GM23248 (cell line): ENCODE measurements at regions not wholly inside any gene's neighbourhood (a gene's known extent, or its start where the extent isn't known, plus 50 kb on each side); places are given as distances from the start of the nearest gene placed in this dataset.

Experiments
- DNase-seq: peaks from one replicate; pipeline ENCODE4 v3.0.0-alpha.2; 2015
- H2AFZ ChIP-seq: fragments of 200-600 bp; sonication (generic); 2 replicates; pipeline ENCODE4 v1.6.1; 2016; ENCODE audit warnings: antibody characterized with exemption
- H3F3A ChIP-seq: fragments of 200-600 bp; sonication (generic); 2 replicates; pipeline ENCODE4 v1.6.1; 2016; ENCODE audit warnings: mild to moderate bottlenecking, antibody characterized with exemption, mixed run types; ENCODE audit not compliant: insufficient read depth
- H3K27ac ChIP-seq: fragments of 200-600 bp; sonication (generic); 2 replicates; pipeline ENCODE4 v1.5.1; 2016; ENCODE audit warnings: mild to moderate bottlenecking
- H3K27me3 ChIP-seq: fragments of 200-600 bp; sonication (generic); replicated peaks from 2 replicates; pipeline ENCODE4 v1.6.1; 2016; ENCODE audit warnings: mild to moderate bottlenecking; ENCODE audit not compliant: insufficient read depth
- H3K36me3 ChIP-seq: fragments of 200-600 bp; sonication (generic); 2 replicates; pipeline ENCODE4 v1.6.1; 2016; ENCODE audit warnings: low read depth, mild to moderate bottlenecking
- H3K4me1 ChIP-seq: fragments of 200-600 bp; sonication (generic); 2 replicates; pipeline ENCODE4 v1.6.1; 2016; ENCODE audit warnings: mild to moderate bottlenecking; ENCODE audit not compliant: insufficient read depth
- H3K4me2 ChIP-seq: fragments of 200-600 bp; sonication (generic); one replicate; pipeline ENCODE4 v1.6.1; 2016; ENCODE audit warnings: mild to moderate bottlenecking; ENCODE audit not compliant: unreplicated experiment
- H3K4me3 ChIP-seq: fragments of 200-600 bp; sonication (generic); 2 replicates; pipeline ENCODE4 v1.5.1; 2016; ENCODE audit warnings: mild to moderate bottlenecking
- H3K79me2 ChIP-seq: fragments of 200-600 bp; sonication (generic); 2 replicates; pipeline ENCODE4 v1.6.1; 2016; ENCODE audit warnings: mild to moderate bottlenecking; ENCODE audit not compliant: insufficient read depth
- H3K9ac ChIP-seq: fragments of 200-600 bp; sonication (generic); 2 replicates; pipeline ENCODE4 v1.6.1; 2016; ENCODE audit warnings: mild to moderate bottlenecking
- H3K9me2 ChIP-seq: fragments of 200-600 bp; sonication (generic); 2 replicates; pipeline ENCODE4 v1.6.1; 2016; ENCODE audit warnings: mixed run types, mild to moderate bottlenecking, moderate library complexity; ENCODE audit not compliant: insufficient read depth
- H3K9me3 ChIP-seq: fragments of 200-600 bp; sonication (generic); one replicate; pipeline ENCODE4 v1.6.1; 2017; ENCODE audit warnings: low read depth
- H4K20me1 ChIP-seq: fragments of 200-600 bp; sonication (generic); 2 replicates; pipeline ENCODE4 v1.6.0; 2016; ENCODE audit not compliant: insufficient read depth
- EZH2 ChIP-seq: fragments of 200-600 bp; sonication (generic); IDR thresholded peaks from 2 replicates; pipeline ENCODE4 v1.6.1; 2018; ENCODE audit warnings: antibody characterized with exemption, mild to moderate bottlenecking; ENCODE audit not compliant: insufficient read depth, poor library complexity, severe bottlenecking
- EZH2phosphoT487 ChIP-seq: fragments of 200-600 bp; sonication (generic); IDR thresholded peaks from 2 replicates; pipeline ENCODE4 v1.6.1; 2018; ENCODE audit warnings: antibody characterized with exemption, moderate library complexity, mild to moderate bottlenecking, low read depth; ENCODE audit not compliant: insufficient read depth
- WGBS, 2 experiments: methylation state at CpG; one replicate each; pipeline ENCODE4 v1.1.6; 2015 to 2017; ENCODE audit warnings: low lambda C conversion rate in 2 of 2, low coverage in 1 of 2; ENCODE audit errors: missing lambda C conversion rate in 2 of 2; 5-methylcytosine and 5-hydroxymethylcytosine counted together
- in situ Hi-C: fragments of 300-500 bp; cut with MboI; formaldehyde crosslinking; loops from 2 replicates; pipeline ENCODE4 v1.15.0; 2020

GRCh38 chr10:46225597-46225996 is 61.2 kb upstream of the ANTXRL start:
- Histone ChIP-seq H3K79me2 (no peaks in the 10 kb centered on the region), H3K4me1 (peaks cover 10% of the 10 kb centered on the region), H3K4me3 (no peak overlapping the region), H2AFZ (no peak overlapping the region), H3K4me2 (no peak overlapping the region), H3K36me3 (no peaks in the 10 kb centered on the region), H3K27ac (no peak overlapping the region), H3K9me3 (no peaks in the 10 kb centered on the region), H3F3A (no peaks in the 10 kb centered on the region; the same call in 1 of the 2 replicates), H3K9ac (no peak overlapping the region), H3K9me2 (no peaks in the 10 kb centered on the region), H3K27me3 (no peaks in the 10 kb centered on the region), H4K20me1 (no peaks in the 10 kb centered on the region)
- 77 to 79% methylated on average over 5 of the region's 5 CpGs for WGBS, 2 experiments
- in situ Hi-C loops = no loop called here
- TF ChIP-seq EZH2 = no peak
- DNase-seq = no peak

DNA sequence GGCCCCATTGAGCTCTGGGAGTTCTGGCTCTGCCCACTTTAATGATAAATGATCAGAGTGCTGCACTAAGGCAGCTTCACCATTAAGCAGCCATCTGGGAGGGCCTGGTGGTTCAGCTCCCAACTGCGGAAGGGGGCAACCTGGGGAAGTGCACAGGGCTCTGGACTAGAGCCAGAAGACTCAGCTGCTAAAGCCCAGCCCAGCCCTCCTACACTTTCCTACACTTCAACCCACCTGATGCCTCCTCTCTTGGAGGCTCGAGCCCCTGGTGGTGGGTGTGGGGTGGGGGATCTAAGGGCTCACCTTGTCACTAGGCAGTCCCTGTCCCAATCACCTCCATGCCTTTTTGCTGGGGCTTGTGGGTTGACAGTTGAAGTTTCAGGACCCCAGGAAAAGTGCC is 60.6 kb upstream of the ANTXRL start:
- Histone ChIP-seq H4K20me1 (no peaks in the 10 kb centered on the region), H3K9ac (no peak overlapping the region), H3F3A (no peaks in the 10 kb centered on the region; the same call in 1 of the 2 replicates), H3K27me3 (no peaks in the 10 kb centered on the region), H3K36me3 (no peaks in the 10 kb centered on the region), H3K27ac (no peak overlapping the region), H3K9me3 (no peaks in the 10 kb centered on the region), H3K4me1 (peaks cover 10% of the 10 kb centered on the region), H3K9me2 (no peaks in the 10 kb centered on the region), H3K4me3 (no peak overlapping the region), H2AFZ (no peak overlapping the region), H3K79me2 (no peaks in the 10 kb centered on the region), H3K4me2 (no peak overlapping the region)
- no peak for DNase-seq
- in situ Hi-C loops = no loop called here
- TF ChIP-seq EZH2phosphoT487 = no peak
- TF ChIP-seq EZH2 = no peak
- WGBS, 2 experiments = 66 to 70% methylated on average over 2 of the region's 2 CpGs

- Histone ChIP-seq H3K9me3 (no peaks in the 10 kb centered on the region), H3K27me3 (no peaks in the 10 kb centered on the region), H3F3A (no peaks in the 10 kb centered on the region; the same call in 1 of the 2 replicates), H3K4me1 (peaks cover 10% of the 10 kb centered on the region), H2AFZ (no peak overlapping the region), H4K20me1 (no peaks in the 10 kb centered on the region), H3K79me2 (no peaks in the 10 kb centered on the region), H3K36me3 (no peaks in the 10 kb centered on the region), H3K4me2 (no peak overlapping the region), H3K27ac (no peak overlapping the region), H3K4me3 (no peak overlapping the region), H3K9ac (no peak overlapping the region), H3K9me2 (no peaks in the 10 kb centered on the region)
- in situ Hi-C loops = no loop called here
- DNase-seq = no peak
- TF ChIP-seq EZH2phosphoT487 (no peak), EZH2 (no peak)
- WGBS, 2 experiments = 58 to 62% methylated on average over 7 of the region's 7 CpGs
Measured at GRCh38 chr10:46226900-46227558, 59.8 kb upstream of the ANTXRL start.

DNA sequence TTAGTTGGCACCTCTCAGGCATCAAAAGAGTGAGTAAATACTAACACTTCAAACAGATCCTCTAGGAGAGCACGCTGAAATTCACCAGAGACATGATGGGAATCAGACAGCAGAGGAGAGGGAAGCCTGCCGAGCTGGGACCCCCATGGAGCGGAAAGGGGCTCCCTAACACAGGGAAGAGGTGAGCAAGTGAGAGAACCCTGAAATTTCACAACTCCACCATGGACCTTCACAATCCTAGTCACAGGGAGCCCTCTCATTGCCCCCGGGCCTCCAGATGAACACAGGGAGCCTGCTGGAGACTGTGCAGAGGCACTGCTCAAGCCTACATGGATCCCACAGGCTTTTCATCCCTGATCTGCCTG is 59.2 kb upstream of the ANTXRL start:
- no peaks in the 10 kb centered on the region for H3K9me2 ChIP-seq
- no peak overlapping the region for H3K4me2 ChIP-seq
- H3F3A ChIP-seq = no peaks in the 10 kb centered on the region; the same call in 1 of the 2 replicates
- no peaks in the 10 kb centered on the region for H4K20me1 ChIP-seq
- H3K9ac ChIP-seq = no peak overlapping the region
- H3K9me3 ChIP-seq = no peaks in the 10 kb centered on the region
- no peaks in the 10 kb centered on the region for H3K79me2 ChIP-seq
- H3K4me3 ChIP-seq = no peak overlapping the region
- peaks cover 6% of the 10 kb centered on the region; the same call in 1 of the 2 replicates for H3K4me1 ChIP-seq
- 40 to 52% methylated on average over 4 of the region's 4 CpGs for WGBS, 2 experiments
- no peak for DNase-seq
- no peak overlapping the region for H2AFZ ChIP-seq
- H3K36me3 ChIP-seq = no peaks in the 10 kb centered on the region
- no peaks in the 10 kb centered on the region for H3K27me3 ChIP-seq
- no peak overlapping the region for H3K27ac ChIP-seq
- in situ Hi-C loops = no loop called here
- TF ChIP-seq EZH2phosphoT487 (no peak), EZH2 (no peak)
